Esophagus squamous epithelium (tissue), 5 donors: ENCODE measurements at regions not wholly inside any gene's neighbourhood (a gene's known extent, or its start where the extent isn't known, plus 50 kb on each side); places are given as distances from the start of the nearest gene placed in this dataset.
A peak's percentile ranks its signal among the peaks of the same experiment; 100 is the strongest.

Experiments
- DNase-seq: peaks from one replicate; lab custom pipeline; 2025; lab: John Stamatoyannopoulos, UW
- H3K27ac ChIP-seq, 4 donors: fragments of 200-600 bp; sonication (generic); one replicate each; pipeline ENCODE4 v1.5.1; 2016 to 2019; ENCODE audit warnings: mild to moderate bottlenecking in 1 of 4
- H3K27me3 ChIP-seq, 4 donors: fragments of 200-600 bp; sonication (generic); 1 replicate in 3 of 4; 2 replicates in 1 of 4; pipeline versions ENCODE4 v1.5.1 to v1.6.0; 2017 to 2021; ENCODE audit warnings: antibody characterized with exemption in 1 of 4
- H3K36me3 ChIP-seq, 3 donors: fragments of 200-600 bp; sonication (generic); one replicate each; pipeline ENCODE4 v1.5.1; 2016 to 2019
- H3K4me1 ChIP-seq, 3 donors: fragments of 200-600 bp; sonication (generic); one replicate each; pipeline ENCODE4 v1.5.1; 2017 to 2019
- H3K4me3 ChIP-seq, 4 donors: fragments of 200-600 bp; sonication (generic); 1 replicate in 3 of 4; 2 replicates in 1 of 4; pipeline ENCODE4 v1.5.1; 2016 to 2019; ENCODE audit warnings: mild to moderate bottlenecking in 2 of 4, moderate library complexity in 1 of 4
- H3K9me3 ChIP-seq, 3 donors: fragments of 200-600 bp; sonication (generic); one replicate each; pipeline ENCODE4 v1.5.1; 2016 to 2019
- CTCF ChIP-seq, 6 experiments: fragments of 450-650 bp in 4 of 6; fragments of 200-600 bp in 2 of 6; sonication (generic) in 2 of 6; IDR thresholded peaks; one replicate each; pipeline ENCODE4 v1.5.1; 2016 to 2019; ENCODE audit warnings: antibody characterized with exemption in 6 of 6, mild to moderate bottlenecking in 4 of 6, moderate library complexity in 4 of 6
- POLR2A ChIP-seq, 4 donors: fragments of 450-650 bp; IDR thresholded peaks; one replicate each; pipeline ENCODE4 v1.6.1; 2017; ENCODE audit warnings: antibody characterized with exemption in 4 of 4, mild to moderate bottlenecking in 4 of 4, moderate library complexity in 3 of 4
- WGBS, 2 donors: methylation state at CpG; one replicate each; pipeline ENCODE4 v1.1.5; 2018; 5-methylcytosine and 5-hydroxymethylcytosine counted together
- intact Hi-C: fragments of 100-400 bp; cut with DNase I; formaldehyde crosslinking; loops from one replicate; pipeline ENCODE4 v1.15.0; 2022
- donor health status: DM: yes; HTN: yes; CAD: no.

GRCh38 chr12:124423761-124424515, 129.0 kb downstream of the RFLNA start:
- peaks cover 27 to 73% (median 40%) of the 10 kb centered on the region in 3 donors for H3K4me1 ChIP-seq
- H3K36me3 ChIP-seq: peaks cover 15 to 76% (median 16%) of the 10 kb centered on the region in 3 donors
- no peak for DNase-seq
- no peaks in the 10 kb centered on the region for H3K27me3 ChIP-seq
- WGBS, 2 donors: 81 to 84% methylated on average over 22 to 26 of the region's 26 CpGs
- H3K9me3 ChIP-seq: no peaks in the 10 kb centered on the region
- no peak for TF ChIP-seq POLR2A (IDR thresholded peaks at IDR 0.05)
- no peak for TF ChIP-seq CTCF (IDR thresholded peaks at IDR 0.05)
- peak overlapping the region in 2 of 4 donors; percentile 31 to 58 for H3K4me3 ChIP-seq
- intact Hi-C loops: no loop called here
- peak overlapping the region; percentile 88 to 95 (median 91) for H3K27ac ChIP-seq

DNA sequence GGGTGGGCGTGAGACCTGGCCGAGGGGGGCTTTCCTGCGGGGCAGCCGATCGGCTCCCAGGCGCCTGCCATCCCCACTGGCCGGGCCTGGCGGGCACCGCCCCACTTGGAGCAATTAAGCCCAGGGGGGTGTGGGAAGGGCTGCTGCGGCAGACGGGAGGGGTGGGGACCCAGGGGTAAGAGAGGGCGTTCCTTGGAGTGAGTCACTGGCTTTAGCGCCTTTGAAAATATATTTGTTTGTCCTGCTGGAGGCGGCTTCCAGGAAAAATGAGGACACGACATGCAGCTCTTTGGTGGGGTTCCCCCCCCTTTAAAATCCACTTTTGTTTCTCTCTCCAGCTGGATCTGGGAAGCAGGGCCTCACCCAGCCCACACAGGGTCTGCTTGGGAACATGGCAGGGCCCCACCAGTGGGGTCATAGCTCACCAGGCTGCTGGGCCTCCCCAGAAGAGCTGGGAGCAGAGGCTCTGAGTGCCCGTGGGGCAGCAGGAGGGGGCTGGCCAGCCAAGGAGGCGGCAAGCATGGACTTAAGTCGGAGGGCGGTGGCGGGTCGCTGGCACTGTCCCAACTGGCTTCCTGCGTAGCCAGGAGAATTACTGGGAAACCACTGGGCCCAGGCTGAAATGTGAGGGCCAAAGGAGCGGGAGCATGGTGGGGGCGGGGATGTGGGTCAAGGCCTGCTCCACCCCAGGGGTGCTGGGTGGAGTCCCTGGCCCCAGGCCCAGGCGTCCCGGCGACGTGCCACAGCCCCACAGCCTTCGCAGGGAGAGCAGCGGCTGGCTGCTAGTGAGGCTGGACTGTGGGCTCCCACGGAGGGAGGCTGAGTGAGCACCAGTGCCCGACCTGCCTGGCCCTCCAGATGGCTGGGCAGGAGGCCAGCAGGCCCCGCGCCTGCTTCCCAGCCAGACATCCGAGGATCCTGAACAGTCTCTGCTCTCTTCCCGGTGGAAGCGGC, 128.0 kb downstream of the RFLNA start:
- TF ChIP-seq CTCF (IDR thresholded peaks at IDR 0.05): peak in 2 of 6 experiments; percentile 10 to 14
- TF ChIP-seq POLR2A (IDR thresholded peaks at IDR 0.05): peak in 1 of 4 donors; percentile 18
- DNase-seq: no peak
- Histone ChIP-seq H3K9me3 (no peaks in the 10 kb centered on the region), H3K4me3 (peak overlapping the region in 3 of 4 donors; percentile 24 to 58 (median 31)), H3K4me1 (peaks cover 27 to 62% (median 32%) of the 10 kb centered on the region in 3 donors), H3K36me3 (peaks cover 15 to 78% (median 16%) of the 10 kb centered on the region in 3 donors), H3K27ac (peak overlapping the region; percentile 88 to 95 (median 91)), H3K27me3 (no peaks in the 10 kb centered on the region)
- WGBS, 2 donors: 8 to 12% methylated on average over 2 to 13 of the region's 37 CpGs
- intact Hi-C loops: no loop called here

DNA sequence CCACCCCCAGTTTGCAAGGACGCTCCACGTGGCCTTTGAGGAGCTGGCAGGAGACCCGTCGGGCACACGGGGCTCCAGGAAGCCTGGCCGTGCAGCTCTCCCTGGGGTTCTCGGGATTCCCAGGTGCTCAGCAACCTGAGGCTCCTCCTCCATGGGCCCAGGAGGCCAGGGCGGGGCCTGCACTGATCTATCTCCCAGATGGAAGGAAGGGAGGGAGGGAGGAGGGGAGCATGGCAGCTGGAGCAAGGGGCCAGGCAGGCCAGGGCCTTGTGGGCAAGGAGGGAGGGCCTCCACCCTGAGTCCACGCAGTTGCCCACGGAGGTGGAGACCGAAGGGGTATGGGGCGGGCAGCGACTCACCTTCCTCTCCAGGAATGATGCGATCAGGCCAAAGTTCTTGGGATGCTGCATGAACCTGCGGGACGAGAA, 127.3 kb downstream of the RFLNA start:
- intact Hi-C loops: no loop called here
- Histone ChIP-seq H3K27ac (peak overlapping the region; percentile 88 to 95 (median 91)), H3K4me3 (peak overlapping the region in 3 of 4 donors; percentile 24 to 58 (median 31)), H3K36me3 (peaks cover 16 to 78% (median 16%) of the 10 kb centered on the region in 3 donors), H3K27me3 (no peaks in the 10 kb centered on the region), H3K9me3 (no peaks in the 10 kb centered on the region), H3K4me1 (peaks cover 21 to 55% (median 25%) of the 10 kb centered on the region in 3 donors)
- no peak for DNase-seq
- no peak for TF ChIP-seq CTCF (IDR thresholded peaks at IDR 0.05)
- TF ChIP-seq POLR2A (IDR thresholded peaks at IDR 0.05): peak in 1 of 4 donors; percentile 8
- 4 to 60% methylated on average over 1 to 3 of the region's 16 CpGs for WGBS, 2 donors

DNA sequence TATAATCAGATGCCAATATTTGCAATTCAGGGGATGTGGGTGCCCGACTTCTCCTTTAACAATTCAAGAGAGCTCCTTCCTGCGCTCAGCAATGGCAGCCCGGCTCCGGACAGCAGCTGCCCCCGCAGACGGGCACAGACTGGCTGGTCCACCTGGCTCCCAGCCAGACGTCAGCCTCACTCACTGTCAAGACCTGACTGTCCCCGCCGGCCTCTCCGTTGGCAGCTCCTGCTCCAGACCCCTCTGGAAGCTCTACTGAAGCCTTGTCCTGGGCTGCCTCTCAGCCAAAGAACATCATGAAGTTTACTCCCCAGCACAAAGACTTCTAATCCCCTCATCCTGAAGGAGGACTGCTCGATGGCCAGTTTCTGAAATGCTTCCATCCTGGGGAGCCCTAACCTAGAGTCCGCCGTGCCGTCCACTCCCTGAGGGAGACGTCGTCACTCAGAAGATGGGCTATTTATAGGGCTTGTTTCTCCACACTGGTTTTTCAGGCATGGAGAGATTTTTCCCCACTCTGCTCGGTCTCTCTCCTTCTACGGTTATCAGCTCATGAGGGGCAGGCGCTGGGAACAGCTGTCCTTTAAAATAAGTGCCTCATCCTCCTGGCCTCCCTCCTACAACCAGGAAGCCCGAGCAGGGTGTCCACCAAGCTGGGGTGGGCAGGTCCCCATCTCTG, 126.2 kb downstream of the RFLNA start:
- Histone ChIP-seq H3K4me3 (no peak overlapping the region), H3K4me1 (peaks cover 18 to 46% (median 25%) of the 10 kb centered on the region in 3 donors), H3K27me3 (no peaks in the 10 kb centered on the region), H3K36me3 (peaks cover 11 to 78% (median 16%) of the 10 kb centered on the region in 3 donors), H3K9me3 (no peaks in the 10 kb centered on the region), H3K27ac (peak overlapping the region; percentile 88 to 95 (median 91))
- intact Hi-C loops: no loop called here
- 74 to 96% methylated on average over 8 to 16 of the region's 20 CpGs for WGBS, 2 donors
- TF ChIP-seq CTCF (IDR thresholded peaks at IDR 0.05) (no peak), POLR2A (IDR thresholded peaks at IDR 0.05) (no peak)
- no peak for DNase-seq
